ENCODE measurements at regions not wholly inside any gene's neighbourhood (a gene's known extent, or its start where the extent isn't known, plus 50 kb on each side); places are given as distances from the start of the nearest gene placed in this dataset.

DNA sequence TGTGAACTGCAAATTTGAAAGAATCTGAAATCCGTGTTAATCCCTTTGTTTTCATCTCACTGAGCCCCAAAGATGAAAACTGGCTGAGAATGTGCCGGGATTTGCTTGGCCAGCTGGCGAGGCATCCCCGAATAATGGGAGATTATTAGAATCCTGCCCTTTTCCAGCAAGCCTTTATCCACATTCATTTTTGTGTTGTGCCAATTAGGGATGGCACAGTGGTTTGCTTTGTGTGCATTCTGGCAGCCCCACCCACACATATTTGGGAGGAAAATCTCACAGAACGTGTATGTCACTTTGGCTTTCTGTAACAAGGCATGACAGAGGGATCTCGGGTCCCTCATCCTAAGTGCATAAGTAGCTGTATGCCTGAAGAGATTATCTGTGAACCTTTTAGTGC lies 405.8 kb upstream of the FAM98A start:
- no peak for DNase-seq (ENCODE audit: low read depth in 1 of 2, low spot score in 1 of 2)
- TF ChIP-seq, protein P1, sequence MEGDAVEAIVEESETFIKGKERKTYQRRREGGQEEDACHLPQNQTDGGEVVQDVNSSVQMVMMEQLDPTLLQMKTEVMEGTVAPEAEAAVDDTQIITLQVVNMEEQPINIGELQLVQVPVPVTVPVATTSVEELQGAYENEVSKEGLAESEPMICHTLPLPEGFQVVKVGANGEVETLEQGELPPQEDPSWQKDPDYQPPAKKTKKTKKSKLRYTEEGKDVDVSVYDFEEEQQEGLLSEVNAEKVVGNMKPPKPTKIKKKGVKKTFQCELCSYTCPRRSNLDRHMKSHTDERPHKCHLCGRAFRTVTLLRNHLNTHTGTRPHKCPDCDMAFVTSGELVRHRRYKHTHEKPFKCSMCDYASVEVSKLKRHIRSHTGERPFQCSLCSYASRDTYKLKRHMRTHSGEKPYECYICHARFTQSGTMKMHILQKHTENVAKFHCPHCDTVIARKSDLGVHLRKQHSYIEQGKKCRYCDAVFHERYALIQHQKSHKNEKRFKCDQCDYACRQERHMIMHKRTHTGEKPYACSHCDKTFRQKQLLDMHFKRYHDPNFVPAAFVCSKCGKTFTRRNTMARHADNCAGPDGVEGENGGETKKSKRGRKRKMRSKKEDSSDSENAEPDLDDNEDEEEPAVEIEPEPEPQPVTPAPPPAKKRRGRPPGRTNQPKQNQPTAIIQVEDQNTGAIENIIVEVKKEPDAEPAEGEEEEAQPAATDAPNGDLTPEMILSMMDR (IDR thresholded peaks at IDR 0.05; ENCODE audit: insufficient read depth, low read length): no peak
- TF ChIP-seq, protein P2, sequence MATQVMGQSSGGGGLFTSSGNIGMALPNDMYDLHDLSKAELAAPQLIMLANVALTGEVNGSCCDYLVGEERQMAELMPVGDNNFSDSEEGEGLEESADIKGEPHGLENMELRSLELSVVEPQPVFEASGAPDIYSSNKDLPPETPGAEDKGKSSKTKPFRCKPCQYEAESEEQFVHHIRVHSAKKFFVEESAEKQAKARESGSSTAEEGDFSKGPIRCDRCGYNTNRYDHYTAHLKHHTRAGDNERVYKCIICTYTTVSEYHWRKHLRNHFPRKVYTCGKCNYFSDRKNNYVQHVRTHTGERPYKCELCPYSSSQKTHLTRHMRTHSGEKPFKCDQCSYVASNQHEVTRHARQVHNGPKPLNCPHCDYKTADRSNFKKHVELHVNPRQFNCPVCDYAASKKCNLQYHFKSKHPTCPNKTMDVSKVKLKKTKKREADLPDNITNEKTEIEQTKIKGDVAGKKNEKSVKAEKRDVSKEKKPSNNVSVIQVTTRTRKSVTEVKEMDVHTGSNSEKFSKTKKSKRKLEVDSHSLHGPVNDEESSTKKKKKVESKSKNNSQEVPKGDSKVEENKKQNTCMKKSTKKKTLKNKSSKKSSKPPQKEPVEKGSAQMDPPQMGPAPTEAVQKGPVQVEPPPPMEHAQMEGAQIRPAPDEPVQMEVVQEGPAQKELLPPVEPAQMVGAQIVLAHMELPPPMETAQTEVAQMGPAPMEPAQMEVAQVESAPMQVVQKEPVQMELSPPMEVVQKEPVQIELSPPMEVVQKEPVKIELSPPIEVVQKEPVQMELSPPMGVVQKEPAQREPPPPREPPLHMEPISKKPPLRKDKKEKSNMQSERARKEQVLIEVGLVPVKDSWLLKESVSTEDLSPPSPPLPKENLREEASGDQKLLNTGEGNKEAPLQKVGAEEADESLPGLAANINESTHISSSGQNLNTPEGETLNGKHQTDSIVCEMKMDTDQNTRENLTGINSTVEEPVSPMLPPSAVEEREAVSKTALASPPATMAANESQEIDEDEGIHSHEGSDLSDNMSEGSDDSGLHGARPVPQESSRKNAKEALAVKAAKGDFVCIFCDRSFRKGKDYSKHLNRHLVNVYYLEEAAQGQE (IDR thresholded peaks at IDR 0.05; ENCODE audit: insufficient replicate concordance, low read depth): no peak
- no peak for TF ChIP-seq GABPA (IDR thresholded peaks at IDR 0.05; ENCODE audit: low read depth)
- no peak for TF ChIP-seq SPI1 (IDR thresholded peaks at IDR 0.05; ENCODE audit: borderline replicate concordance, low read depth)
- Histone ChIP-seq H3K4me3 (replicated peaks; ENCODE audit: insufficient read depth, low read length) (no peak overlapping the region), H3K27me3 (ENCODE audit: insufficient read depth, poor library complexity, severe bottlenecking) (no peaks in the 10 kb centered on the region), H3K27ac (replicated peaks) (no peak overlapping the region)

DNA sequence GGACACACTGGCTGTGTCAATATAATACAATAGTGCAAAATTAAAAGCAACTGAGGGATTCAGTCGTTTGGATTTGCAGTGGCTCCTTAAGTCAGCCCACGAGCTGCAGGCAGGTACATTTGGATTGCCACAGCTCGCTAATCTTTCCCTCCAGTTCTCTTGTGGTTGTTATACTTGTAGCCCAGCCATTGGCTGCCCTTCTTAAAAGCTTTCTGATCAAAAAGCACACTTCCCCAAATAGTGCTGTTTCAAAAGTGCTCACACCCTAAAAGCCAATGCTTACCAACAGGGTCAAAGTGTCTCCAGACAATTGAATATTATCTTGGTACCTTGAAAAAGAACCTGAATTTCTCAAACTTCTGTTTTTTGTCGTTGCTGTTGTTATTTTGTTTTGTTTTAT lies 404.7 kb upstream of the FAM98A start:
- Histone ChIP-seq H3K27ac (replicated peaks) (no peak overlapping the region), H3K4me3 (replicated peaks; ENCODE audit: insufficient read depth, low read length) (no peak overlapping the region), H3K27me3 (ENCODE audit: insufficient read depth, poor library complexity, severe bottlenecking) (no peaks in the 10 kb centered on the region)
- no peak for DNase-seq (ENCODE audit: low read depth in 1 of 2, low spot score in 1 of 2)
- TF ChIP-seq, protein P1 (IDR thresholded peaks at IDR 0.05; ENCODE audit: insufficient read depth, low read length): no peak
- TF ChIP-seq, protein P2 (IDR thresholded peaks at IDR 0.05; ENCODE audit: insufficient replicate concordance, low read depth): no peak
- no peak for TF ChIP-seq POLR2AphosphoS5 (IDR thresholded peaks at IDR 0.05; ENCODE audit: low read depth)
- TF ChIP-seq GABPA (IDR thresholded peaks at IDR 0.05; ENCODE audit: low read depth): no peak
- TF ChIP-seq SPI1 (IDR thresholded peaks at IDR 0.05; ENCODE audit: borderline replicate concordance, low read depth): no peak

DNA sequence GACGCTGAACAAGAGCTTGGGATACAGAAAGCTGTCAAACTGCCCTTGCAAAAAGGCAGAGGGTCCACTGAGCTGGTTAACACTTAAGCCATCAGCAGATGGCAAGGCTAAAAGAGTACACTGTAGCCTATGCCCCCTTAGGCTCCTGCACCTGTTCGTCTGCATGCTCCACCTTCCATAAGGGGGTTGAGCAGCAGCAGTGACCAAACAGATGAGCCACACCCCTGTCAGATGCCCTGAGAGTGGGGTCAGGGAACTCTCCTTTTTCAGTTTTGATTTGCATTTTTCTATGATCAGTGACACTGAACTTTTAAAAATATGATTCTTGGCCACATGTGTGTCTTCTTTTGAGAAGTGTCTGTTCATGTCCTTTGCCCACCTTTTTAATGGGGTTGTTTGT lies 402.5 kb upstream of the FAM98A start:
- DNase-seq (ENCODE audit: low read depth in 1 of 2, low spot score in 1 of 2): no peak
- Histone ChIP-seq H3K4me3 (replicated peaks; ENCODE audit: insufficient read depth, low read length) (no peak overlapping the region), H3K27ac (replicated peaks) (no peak overlapping the region), H3K27me3 (ENCODE audit: insufficient read depth, poor library complexity, severe bottlenecking) (no peaks in the 10 kb centered on the region)
- TF ChIP-seq POLR2AphosphoS5 (IDR thresholded peaks at IDR 0.05; ENCODE audit: low read depth): no peak
- TF ChIP-seq, protein P1 (IDR thresholded peaks at IDR 0.05; ENCODE audit: insufficient read depth, low read length): no peak
- TF ChIP-seq GABPA (IDR thresholded peaks at IDR 0.05; ENCODE audit: low read depth): no peak
- TF ChIP-seq, protein P2 (IDR thresholded peaks at IDR 0.05; ENCODE audit: insufficient replicate concordance, low read depth): no peak
- TF ChIP-seq SPI1 (IDR thresholded peaks at IDR 0.05; ENCODE audit: borderline replicate concordance, low read depth): no peak

Data from HL-60 (cell line).